Nephron (organoid): ENCODE measurements at regions not wholly inside any gene's neighbourhood (a gene's known extent, or its start where the extent isn't known, plus 50 kb on each side); places are given as distances from the start of the nearest gene placed in this dataset.
A peak's percentile ranks its signal among the peaks of the same experiment; 100 is the strongest.

Source experiments
- H3K27ac Mint-ChIP-seq, 3 experiments: 2 replicates each; pipeline ENCODE4 v1.8.0; 2020; ENCODE audit warnings: mixed read lengths in 3 of 3, mild to moderate bottlenecking in 2 of 3, moderate library complexity in 1 of 3
- H3K27me3 Mint-ChIP-seq: 2 replicates; pipeline ENCODE4 v1.8.0; 2021; ENCODE audit warnings: low read depth, mild to moderate bottlenecking, moderate library complexity, mixed read lengths
- H3K36me3 Mint-ChIP-seq: 2 replicates; pipeline ENCODE4 v1.8.0; 2020; ENCODE audit warnings: low read depth, mixed read lengths
- H3K4me1 Mint-ChIP-seq: 2 replicates; pipeline ENCODE4 v1.8.0; 2020; ENCODE audit warnings: mixed read lengths
- H3K4me3 Mint-ChIP-seq, 3 experiments: 2 replicates each; pipeline ENCODE4 v1.8.0; 2020; ENCODE audit warnings: mild to moderate bottlenecking in 3 of 3, mixed read lengths in 3 of 3, moderate library complexity in 2 of 3
- H3K9me3 Mint-ChIP-seq: 2 replicates; pipeline ENCODE4 v1.8.0; 2020; ENCODE audit warnings: mixed read lengths
- CTCF ChIP-seq, 3 experiments: fragments of 200-600 bp; sonication (generic); IDR thresholded peaks; one replicate each; pipeline ENCODE4 v1.5.0; 2021; ENCODE audit warnings: antibody characterized with exemption in 3 of 3; ENCODE audit not compliant: unreplicated experiment in 3 of 3

- Mint-ChIP-seq H3K4me3 (no peak overlapping the region), H3K27me3 (no peaks in the 10 kb centered on the region), H3K9me3 (no peaks in the 10 kb centered on the region), H3K27ac (no peak overlapping the region), H3K36me3 (no peaks in the 10 kb centered on the region), H3K4me1 (no peaks in the 10 kb centered on the region)
- peak in 1 of 3 experiments; percentile 12 for TF ChIP-seq CTCF (IDR thresholded peaks at IDR 0.05; ENCODE audit: unreplicated experiment in 3 of 3)
Measured at GRCh38 chr11:101759771-101760450, 154.9 kb upstream of the CEP126 start.

- Mint-ChIP-seq H3K4me3 (no peak overlapping the region), H3K9me3 (no peaks in the 10 kb centered on the region), H3K36me3 (no peaks in the 10 kb centered on the region), H3K27me3 (no peaks in the 10 kb centered on the region), H3K4me1 (no peaks in the 10 kb centered on the region), H3K27ac (no peak overlapping the region)
- no peak for TF ChIP-seq CTCF (IDR thresholded peaks at IDR 0.05; ENCODE audit: unreplicated experiment in 3 of 3)
Measured at GRCh38 chr11:101757741-101758140, 157.1 kb upstream of the CEP126 start.

GRCh38 chr11:101748572-101749344 is 165.0 kb upstream of the TRPC6 start:
- Mint-ChIP-seq H3K36me3 (no peaks in the 10 kb centered on the region), H3K27ac (peak overlapping the region; percentile 58 to 91 (median 78)), H3K4me3 (no peak overlapping the region), H3K27me3 (no peaks in the 10 kb centered on the region), H3K4me1 (peaks cover 16% of the 10 kb centered on the region), H3K9me3 (no peaks in the 10 kb centered on the region)
- no peak for TF ChIP-seq CTCF (IDR thresholded peaks at IDR 0.05; ENCODE audit: unreplicated experiment in 3 of 3)

GRCh38 chr11:101745756-101746155 is 161.9 kb upstream of the TRPC6 start:
- H3K27me3 Mint-ChIP-seq: peaks cover 5% of the 10 kb centered on the region

GRCh38 chr11:101743828-101744227 is 160.0 kb upstream of the TRPC6 start:
- Mint-ChIP-seq H3K36me3 (no peaks in the 10 kb centered on the region), H3K9me3 (no peaks in the 10 kb centered on the region), H3K4me3 (no peak overlapping the region), H3K27me3 (peaks cover 5% of the 10 kb centered on the region), H3K4me1 (peaks cover 26% of the 10 kb centered on the region), H3K27ac (peak overlapping the region; percentile 14 to 39 (median 18))
- no peak for TF ChIP-seq CTCF (IDR thresholded peaks at IDR 0.05; ENCODE audit: unreplicated experiment in 3 of 3)

More at GRCh38 chr11:101745756-101746155, 161.9 kb upstream of the TRPC6 start:
- peaks cover 25% of the 10 kb centered on the region for H3K4me1 Mint-ChIP-seq
- H3K27ac Mint-ChIP-seq: peak overlapping the region in 1 of 3 experiments; percentile 68
- TF ChIP-seq CTCF (IDR thresholded peaks at IDR 0.05; ENCODE audit: unreplicated experiment in 3 of 3): no peak
- no peaks in the 10 kb centered on the region for H3K9me3 Mint-ChIP-seq
- no peak overlapping the region for H3K4me3 Mint-ChIP-seq
- H3K36me3 Mint-ChIP-seq: no peaks in the 10 kb centered on the region
